HG03039 (cell line): ENCODE measurements at regions not wholly inside any gene's neighbourhood (a gene's known extent, or its start where the extent isn't known, plus 50 kb on each side); places are given as distances from the start of the nearest gene placed in this dataset.

Experiments
- ATAC-seq: cut with Tn5 transposase; IDR thresholded peaks from one replicate; pipeline ENCODE4 v1.9.1; 2021; ENCODE audit warnings: mild to moderate bottlenecking, moderate library complexity; ENCODE audit not compliant: unreplicated experiment

DNA sequence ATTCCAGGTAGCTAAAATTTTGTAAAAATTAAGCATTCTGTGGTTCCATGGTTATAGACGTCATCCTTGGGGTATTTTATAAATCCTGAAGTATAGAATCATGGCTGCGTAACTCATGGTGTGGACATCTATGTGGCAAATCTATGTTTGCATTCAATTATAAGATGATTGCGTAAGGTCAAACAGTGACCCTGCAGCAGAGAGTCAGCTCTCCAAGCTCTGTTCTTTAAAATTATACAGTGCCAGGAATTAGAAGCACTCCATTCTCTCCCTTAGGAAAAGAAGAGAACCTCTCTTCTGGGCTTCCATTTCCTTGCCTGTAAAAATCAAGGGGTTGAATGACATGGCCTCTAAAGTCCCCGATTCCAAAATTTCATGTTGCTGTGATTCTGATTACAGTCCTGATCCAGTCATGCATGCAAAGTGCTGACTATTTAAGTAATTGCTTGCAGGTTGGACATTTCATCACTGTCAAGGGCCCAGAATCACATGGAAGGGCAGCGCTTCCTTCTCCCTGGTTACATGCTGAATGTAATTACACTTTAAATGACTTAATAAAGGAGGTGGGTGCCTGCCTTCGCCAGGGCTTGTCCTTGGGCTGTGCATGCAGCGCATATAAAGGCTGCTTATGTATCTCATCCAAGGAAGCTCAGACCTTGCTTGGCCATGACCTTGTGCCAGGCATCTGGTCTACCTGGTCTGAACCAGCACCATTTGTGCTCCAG lies 550.7 kb downstream of the TYW1 start:
- ATAC-seq: no peak

GRCh38 chr7:67549126-67549525 lies 552.5 kb downstream of the TYW1 start:
- no peak for ATAC-seq

GRCh38 chr7:67550801-67551436 lies 554.3 kb downstream of the TYW1 start:
- no peak for ATAC-seq

- ATAC-seq: no peak
These were observed 556.1 kb downstream of the TYW1 start for GRCh38 chr7:67552738-67553137.

DNA sequence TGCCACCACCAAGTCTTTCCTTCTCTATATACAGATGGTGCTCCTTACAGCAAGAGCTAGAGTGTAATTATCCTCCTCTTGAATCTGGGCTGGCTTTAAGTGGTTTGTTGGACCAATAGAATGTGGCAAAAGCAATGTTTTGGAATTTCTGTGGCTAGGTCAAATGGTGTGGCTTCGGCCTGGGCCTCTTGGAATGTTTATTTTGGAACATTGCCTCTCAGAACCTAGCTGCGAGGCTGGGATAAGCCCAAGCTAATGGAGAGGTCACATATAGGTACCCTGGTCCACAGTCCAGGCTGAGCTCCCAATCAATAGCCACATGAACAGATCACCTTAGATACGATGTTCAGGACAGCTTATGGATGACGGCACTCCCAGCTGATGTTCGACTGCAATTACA lies 556.7 kb downstream of the TYW1 start:
- no peak for ATAC-seq

DNA sequence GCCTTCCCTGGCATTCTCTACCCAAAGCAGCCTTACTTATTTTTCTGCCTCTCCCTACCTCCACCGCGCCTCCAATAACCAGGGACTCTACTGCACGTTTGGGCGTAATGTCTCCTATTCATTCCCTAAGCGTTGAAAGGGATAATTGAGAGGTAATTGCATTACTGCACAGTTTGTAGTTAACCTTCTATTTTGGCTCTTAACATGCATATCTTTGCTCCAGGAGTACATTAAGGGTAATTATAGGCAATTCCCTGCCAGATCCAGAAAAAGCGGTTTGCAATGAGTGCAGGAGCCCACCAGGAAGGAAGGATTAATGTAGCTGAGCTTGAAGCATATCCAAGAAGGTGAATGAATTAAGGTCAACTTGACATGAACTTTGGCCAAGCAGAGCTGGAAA lies 558.4 kb downstream of the TYW1 start:
- ATAC-seq: no peak

DNA sequence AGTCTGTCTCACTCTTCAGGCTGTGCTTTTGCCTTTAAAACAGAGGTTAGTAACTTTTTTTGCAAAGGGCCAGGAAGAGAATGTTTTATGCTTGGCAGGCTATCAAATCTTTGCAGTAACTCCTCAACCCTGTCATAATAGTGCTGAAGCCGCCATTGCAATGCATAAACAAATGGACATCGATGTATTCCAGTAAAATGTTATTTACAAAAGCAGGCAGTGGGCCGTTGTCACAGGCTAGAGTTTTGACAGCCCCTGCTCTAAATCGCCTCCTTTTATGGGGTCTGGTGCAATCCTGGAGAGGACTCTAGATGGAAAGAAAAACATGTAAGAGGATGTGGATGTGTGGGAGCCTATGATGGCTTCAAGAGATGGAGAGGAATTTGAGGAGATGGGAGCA lies 568.3 kb downstream of the TYW1 start:
- no peak for ATAC-seq

DNA sequence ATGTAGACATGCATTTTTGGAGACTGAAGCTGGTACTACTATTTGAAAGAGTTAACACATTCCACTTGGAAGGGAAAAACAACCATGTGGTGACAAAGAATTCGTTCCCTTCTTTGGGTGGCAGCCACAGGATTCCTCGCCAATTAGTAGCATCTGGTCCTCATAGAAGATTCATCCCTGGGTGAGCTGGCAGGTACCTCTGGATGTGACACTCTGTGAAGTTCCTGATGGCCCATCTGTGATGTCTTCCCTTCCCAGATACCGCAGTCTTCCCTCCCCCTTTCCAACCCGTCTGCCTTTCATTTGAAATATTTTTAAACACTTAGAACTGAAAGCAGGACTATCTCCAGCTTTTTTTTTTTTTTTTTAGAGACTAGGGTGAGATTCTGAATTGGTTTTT lies 569.5 kb downstream of the TYW1 start:
- ATAC-seq: no peak

DNA sequence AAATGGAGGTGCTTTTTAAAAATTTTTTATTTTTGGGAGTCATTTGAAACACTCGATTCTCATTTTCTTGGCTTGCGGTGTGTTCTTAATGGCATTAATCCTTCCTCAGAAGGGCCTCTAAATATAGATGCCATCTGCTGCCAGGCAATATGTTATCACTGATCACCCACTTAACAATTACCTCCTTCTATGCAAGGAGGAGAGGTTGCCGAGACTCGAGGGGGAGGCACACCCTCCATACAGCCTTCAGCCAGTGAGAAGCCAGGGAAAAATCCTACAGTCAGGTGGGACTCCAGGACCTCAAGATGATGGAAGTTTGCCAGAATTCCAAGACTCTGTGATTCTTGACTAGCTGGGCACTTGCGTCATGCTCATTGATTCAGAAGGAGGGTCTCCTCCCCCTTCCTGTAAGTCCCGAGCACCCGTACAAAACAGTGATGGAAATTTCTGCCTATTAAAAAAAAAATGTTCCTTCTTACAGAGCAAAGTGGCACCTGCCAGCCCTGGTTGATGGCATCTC lies 574.5 kb downstream of the TYW1 start:
- no peak for ATAC-seq

DNA sequence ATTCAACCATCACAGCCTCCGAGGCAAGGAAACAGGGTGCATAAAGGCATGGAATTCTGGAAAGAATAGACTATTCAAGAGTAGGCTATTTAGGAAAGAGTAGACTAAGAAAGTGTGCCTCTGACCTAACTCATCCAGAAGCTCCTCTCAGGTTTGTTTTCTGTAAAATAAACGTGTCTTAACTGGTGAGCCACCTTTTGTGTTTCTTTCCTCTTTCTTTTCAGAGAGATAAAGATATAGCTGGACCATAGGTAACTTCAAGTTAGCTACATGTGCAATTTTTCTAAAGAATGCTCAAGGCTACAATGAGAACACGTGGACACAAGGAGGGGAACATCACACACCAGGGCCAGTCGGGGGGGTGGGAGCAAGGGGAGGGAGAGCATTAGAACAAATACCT lies 577.0 kb downstream of the TYW1 start:
- ATAC-seq: no peak

DNA sequence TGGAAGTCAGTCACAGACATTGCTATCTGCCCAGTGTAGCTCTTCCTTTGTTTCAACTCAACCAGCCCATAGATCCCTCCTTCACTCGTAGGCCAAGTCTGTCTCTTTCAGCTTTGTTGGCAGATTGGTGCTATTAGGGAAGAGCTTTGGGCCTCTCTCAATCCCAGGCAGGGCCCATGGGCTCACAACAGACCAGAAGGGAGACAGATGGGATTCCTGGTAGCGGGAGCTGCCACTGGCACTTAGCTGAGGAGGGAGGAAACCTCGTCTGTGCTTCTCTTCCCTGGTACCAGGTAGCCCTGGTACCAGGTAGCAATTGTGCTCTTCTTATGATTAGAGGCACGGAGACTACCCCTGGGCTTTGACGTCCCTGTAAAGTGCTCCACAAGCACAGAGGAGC lies 592.0 kb downstream of the TYW1 start:
- no peak for ATAC-seq

DNA sequence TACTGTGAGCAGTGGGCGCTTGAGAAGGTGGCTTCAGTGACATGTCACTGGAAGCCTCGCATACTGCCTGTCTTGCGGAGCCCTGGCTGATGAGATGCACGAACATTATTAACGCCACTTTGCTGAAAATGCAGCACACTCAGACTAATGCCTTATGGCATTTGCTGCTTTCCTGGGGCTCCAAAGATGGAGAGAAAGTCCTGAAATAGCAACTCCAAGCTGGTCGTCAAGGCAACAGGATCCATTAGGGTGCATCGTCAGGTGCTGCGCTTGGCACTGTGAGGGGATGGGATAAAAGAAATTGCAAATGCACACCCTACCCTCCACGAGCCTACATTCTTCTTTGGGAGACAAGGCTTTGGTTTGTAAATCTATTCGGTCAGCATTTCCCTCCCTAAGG lies 592.5 kb downstream of the TYW1 start:
- no peak for ATAC-seq

- ATAC-seq: no peak
These were observed 594.0 kb downstream of the TYW1 start for GRCh38 chr7:67590649-67591048.

DNA sequence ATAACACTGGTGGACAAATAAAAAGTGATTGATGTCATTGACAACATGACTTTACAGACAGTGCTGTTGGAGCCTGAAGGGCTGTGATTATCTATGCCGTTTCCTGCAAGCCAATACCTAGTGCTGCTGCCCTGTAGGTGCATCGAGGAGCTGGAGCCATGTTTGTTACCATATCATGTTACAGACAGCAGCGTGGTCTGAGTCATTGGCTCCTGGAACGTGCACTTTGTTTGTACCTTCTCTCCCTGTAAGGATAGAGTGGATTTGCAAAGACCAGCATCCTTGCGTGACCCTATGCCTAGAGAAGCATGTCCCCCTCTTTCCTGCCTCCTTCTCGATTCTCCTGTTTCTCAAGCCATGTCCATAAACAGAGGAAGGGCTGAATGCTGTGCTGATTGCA lies 597.2 kb downstream of the TYW1 start:
- ATAC-seq: no peak

- no peak for ATAC-seq
These were observed 599.0 kb downstream of the TYW1 start for GRCh38 chr7:67595431-67596180.

DNA sequence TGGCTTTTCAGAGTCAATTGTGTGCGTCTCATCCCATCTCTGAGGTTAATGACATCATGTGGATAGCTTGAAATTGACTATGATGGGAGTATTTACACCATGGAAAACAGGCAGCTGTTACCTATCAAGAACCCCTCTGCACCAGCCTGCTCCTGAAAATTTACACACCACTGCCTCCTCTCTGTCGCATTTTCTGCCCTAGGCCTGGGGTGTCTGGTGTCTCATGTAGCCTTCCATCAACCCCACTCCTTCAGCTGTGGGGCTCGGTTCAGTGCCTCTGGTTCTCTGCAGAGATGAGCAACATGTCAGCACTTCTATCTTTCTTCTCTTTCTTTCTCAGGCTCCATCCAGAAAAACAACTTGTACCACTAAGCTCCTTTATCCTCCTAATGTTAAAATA lies 600.5 kb downstream of the TYW1 start:
- no peak for ATAC-seq

DNA sequence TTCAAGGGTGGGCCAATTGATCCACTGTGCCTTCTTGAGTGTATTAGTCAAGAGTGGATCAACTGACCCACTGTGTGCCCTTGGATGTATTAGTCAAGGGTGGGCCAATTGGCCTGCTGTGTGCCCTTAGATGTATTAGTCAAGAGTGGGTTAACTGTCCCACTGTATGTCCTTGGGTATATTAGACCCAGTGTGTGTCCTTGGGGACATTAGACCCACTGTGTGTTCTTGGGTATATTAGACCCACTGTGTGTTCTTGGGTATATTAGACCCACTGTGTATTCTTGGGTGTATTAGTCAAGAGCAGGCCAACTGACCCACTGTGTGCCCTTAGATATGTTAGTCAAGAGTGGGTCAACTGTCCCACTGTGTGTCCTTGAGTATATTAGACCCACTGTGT lies 601.8 kb downstream of the TYW1 start:
- ATAC-seq: no peak

- ATAC-seq: no peak
These were observed 602.9 kb downstream of the TYW1 start for GRCh38 chr7:67599331-67600062.

GRCh38 chr7:67602246-67602887 lies 605.7 kb downstream of the TYW1 start:
- no peak for ATAC-seq

- no peak for ATAC-seq
These were observed 608.1 kb downstream of the TYW1 start for GRCh38 chr7:67604461-67605386.
